ENCODE measurements at regions not wholly inside any gene's neighbourhood (a gene's known extent, or its start where the extent isn't known, plus 50 kb on each side); places are given as distances from the start of the nearest gene placed in this dataset.
"Not testable (repeated sequence)": the region's sequence is repeated elsewhere in the genome, so short reads cannot be mapped to it uniquely, and the experiment has no call there.

DNA sequence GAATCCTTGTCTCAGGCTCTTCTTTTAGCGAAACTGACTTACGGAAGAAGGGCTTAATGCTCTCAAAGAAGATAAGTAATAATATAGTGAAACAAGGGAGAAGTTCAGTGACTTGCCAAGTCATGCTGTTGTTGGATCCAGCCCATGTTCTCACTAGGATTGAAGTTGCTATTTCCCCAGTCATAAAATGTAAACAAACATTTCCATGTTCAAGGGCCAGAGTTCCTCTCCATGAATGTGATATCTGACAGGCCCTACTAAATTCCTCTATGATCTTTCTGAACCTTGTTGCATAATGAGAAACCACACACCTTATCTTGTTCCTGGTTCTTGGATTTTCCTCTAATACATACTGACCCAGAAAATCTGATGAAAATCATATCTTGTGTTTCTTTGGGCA is 876.5 kb upstream of the B3GALT2 start:
- Histone ChIP-seq H3K4me1 (no peaks in the 10 kb centered on the region), H3K36me3 (no peaks in the 10 kb centered on the region), H3K27me3 (no peaks in the 10 kb centered on the region), H2AFZ (replicated peaks) (no peak overlapping the region), H3K9me3 (ENCODE audit: low read depth) (no peaks in the 10 kb centered on the region), H3K4me3 (no peak overlapping the region), H4K20me1 (ENCODE audit: low read depth) (no peaks in the 10 kb centered on the region), H3K27ac (no peak overlapping the region), H3F3A (ENCODE audit: low read depth) (no peaks in the 10 kb centered on the region), H3K9ac (no peak overlapping the region), H3K79me2 (ENCODE audit: low read depth) (no peaks in the 10 kb centered on the region), H3K4me2 (no peak overlapping the region)
- no peaks in the 10 kb centered on the region for H3K4me1 Mint-ChIP-seq
- no peak overlapping the region for H3K27ac Mint-ChIP-seq
- H3K4me3 Mint-ChIP-seq = no peak overlapping the region
- no peaks in the 10 kb centered on the region for H3K27me3 Mint-ChIP-seq (ENCODE audit: insufficient read depth, low read depth)
- no peak for DNase-seq (ENCODE audit: low spot score)
- H3K36me3 Mint-ChIP-seq = no peaks in the 10 kb centered on the region
- no peaks in the 10 kb centered on the region for H3K9me3 Mint-ChIP-seq
- TF ChIP-seq EZH2phosphoT487 (IDR thresholded peaks at IDR 0.05) (no peak), CTCF (IDR thresholded peaks at IDR 0.05) (no peak), EZH2 (IDR thresholded peaks at IDR 0.05) (no peak)

DNA sequence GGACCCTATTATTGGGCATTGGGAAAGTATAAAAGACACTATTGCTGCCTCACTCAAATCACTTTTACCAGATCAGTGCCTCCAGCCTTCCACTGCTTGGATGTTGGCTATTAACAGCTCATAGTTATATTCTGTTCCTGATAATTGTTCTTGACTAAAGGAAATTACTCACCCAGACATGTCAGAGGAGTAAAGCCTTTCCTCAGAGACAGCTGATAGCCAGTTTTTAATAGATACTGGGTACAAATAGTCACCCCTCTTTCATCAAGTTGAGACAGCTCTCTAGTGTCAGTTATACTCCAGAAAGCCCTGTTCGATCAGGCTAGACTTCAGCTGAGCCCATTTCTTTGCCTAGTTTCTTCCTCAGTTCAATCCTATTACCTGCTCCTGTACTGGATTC is 876.1 kb upstream of the B3GALT2 start:
- Histone ChIP-seq H3K4me2 (no peak overlapping the region), H3K27ac (no peak overlapping the region), H3K4me3 (no peak overlapping the region), H2AFZ (replicated peaks) (no peak overlapping the region), H3K9ac (no peak overlapping the region), H3K36me3 (no peaks in the 10 kb centered on the region), H3K9me3 (ENCODE audit: low read depth) (no peaks in the 10 kb centered on the region), H4K20me1 (ENCODE audit: low read depth) (no peaks in the 10 kb centered on the region), H3K4me1 (no peaks in the 10 kb centered on the region), H3K79me2 (ENCODE audit: low read depth) (no peaks in the 10 kb centered on the region), H3F3A (ENCODE audit: low read depth) (no peaks in the 10 kb centered on the region), H3K27me3 (no peaks in the 10 kb centered on the region)
- Mint-ChIP-seq H3K27me3 (ENCODE audit: insufficient read depth, low read depth) (no peaks in the 10 kb centered on the region), H3K4me3 (no peak overlapping the region), H3K9me3 (no peaks in the 10 kb centered on the region), H3K36me3 (no peaks in the 10 kb centered on the region), H3K4me1 (no peaks in the 10 kb centered on the region), H3K27ac (no peak overlapping the region)
- TF ChIP-seq EZH2phosphoT487 (IDR thresholded peaks at IDR 0.05) (no peak), CTCF (IDR thresholded peaks at IDR 0.05) (no peak), EZH2 (IDR thresholded peaks at IDR 0.05) (no peak)
- no peak for DNase-seq (ENCODE audit: low spot score)

- H3F3A ChIP-seq (ENCODE audit: low read depth) = no peaks in the 10 kb centered on the region
- H3K9me3 ChIP-seq (ENCODE audit: low read depth) = no peaks in the 10 kb centered on the region
- no peaks in the 10 kb centered on the region for H3K4me1 ChIP-seq
- H3K4me2 ChIP-seq = no peak overlapping the region
- TF ChIP-seq CTCF (IDR thresholded peaks at IDR 0.05) (no peak), EZH2 (IDR thresholded peaks at IDR 0.05) (no peak), EZH2phosphoT487 (IDR thresholded peaks at IDR 0.05) (no peak)
- H3K79me2 ChIP-seq (ENCODE audit: low read depth) = no peaks in the 10 kb centered on the region
- no peaks in the 10 kb centered on the region for H4K20me1 ChIP-seq (ENCODE audit: low read depth)
- no peaks in the 10 kb centered on the region for H3K36me3 Mint-ChIP-seq
- H3K27ac ChIP-seq = no peak overlapping the region
- no peaks in the 10 kb centered on the region for H3K27me3 Mint-ChIP-seq (ENCODE audit: insufficient read depth, low read depth)
- H3K27ac Mint-ChIP-seq = no peak overlapping the region
- no peaks in the 10 kb centered on the region for H3K4me1 Mint-ChIP-seq
- H3K9me3 Mint-ChIP-seq = no peaks in the 10 kb centered on the region
- H2AFZ ChIP-seq (replicated peaks) = no peak overlapping the region
- no peak for DNase-seq (ENCODE audit: low spot score)
- no peak overlapping the region for H3K4me3 ChIP-seq
- H3K27me3 ChIP-seq = no peaks in the 10 kb centered on the region
- no peak overlapping the region for H3K9ac ChIP-seq
- H3K36me3 ChIP-seq = no peaks in the 10 kb centered on the region
- H3K4me3 Mint-ChIP-seq = no peak overlapping the region
These were observed 874.1 kb upstream of the B3GALT2 start for GRCh38 chr1:194060481-194060880.

- H3F3A ChIP-seq (ENCODE audit: low read depth); H3K27ac Mint-ChIP-seq; H4K20me1 ChIP-seq (ENCODE audit: low read depth); H3K36me3 ChIP-seq; H3K4me3 Mint-ChIP-seq; DNase-seq (ENCODE audit: low spot score); H3K4me2 ChIP-seq; H3K4me1 Mint-ChIP-seq; H3K4me1 ChIP-seq; H3K9me3 Mint-ChIP-seq; H3K4me3 ChIP-seq; H3K79me2 ChIP-seq (ENCODE audit: low read depth); H3K27me3 ChIP-seq; H3K27me3 Mint-ChIP-seq (ENCODE audit: insufficient read depth, low read depth); H3K9me3 ChIP-seq (ENCODE audit: low read depth); H3K9ac ChIP-seq; H2AFZ ChIP-seq (replicated peaks); H3K36me3 Mint-ChIP-seq; H3K27ac ChIP-seq: not testable (repeated sequence)
These were observed 871.9 kb upstream of the B3GALT2 start for GRCh38 chr1:194058268-194058667.

All from neural progenitor cell (in vitro differentiated cells).